ENCODE measurements at regions not wholly inside any gene's neighbourhood (a gene's known extent, or its start where the extent isn't known, plus 50 kb on each side); places are given as distances from the start of the nearest gene placed in this dataset.
"Not testable (repeated sequence)": the region's sequence is repeated elsewhere in the genome, so short reads cannot be mapped to it uniquely, and the experiment has no call there.

DNA sequence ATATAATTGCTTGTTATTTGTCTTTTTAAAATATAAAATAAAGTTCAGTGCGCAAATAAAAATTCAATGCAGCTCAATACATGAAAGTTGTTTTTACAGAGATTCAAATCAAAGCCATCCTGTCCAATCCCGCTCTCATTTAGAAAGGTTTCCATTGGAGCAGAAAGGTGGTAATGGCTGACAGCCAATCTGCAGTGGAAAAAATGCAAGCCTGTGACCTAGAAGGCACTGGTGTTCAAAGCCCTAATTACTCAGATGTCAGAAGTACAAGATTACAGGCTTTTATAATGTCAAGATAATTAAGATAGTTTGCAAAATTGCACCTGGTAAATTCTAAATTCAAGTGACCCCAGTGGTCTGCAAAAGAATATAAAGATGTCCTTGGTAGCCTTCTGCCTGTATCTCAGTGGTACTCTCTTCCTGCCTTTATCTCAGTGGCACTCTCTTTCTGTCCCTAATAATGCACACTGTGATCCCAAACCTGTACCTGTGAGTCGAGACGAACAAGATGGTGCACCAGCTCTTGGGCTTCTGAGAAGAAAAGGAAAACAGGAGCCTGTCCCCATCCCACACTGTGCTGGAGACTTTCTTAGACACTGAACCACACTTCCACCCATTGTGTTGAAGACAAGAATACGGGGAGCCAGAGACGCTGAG is 212.6 kb upstream of the FRG1 start:
- not testable (repeated sequence) for H2BK120ac ChIP-seq (ENCODE audit: low read depth, low read length); H4K91ac ChIP-seq (ENCODE audit: low read depth, low read length, poor library complexity); H3K4me2 ChIP-seq (ENCODE audit: insufficient read depth, low read length, poor library complexity, severe bottlenecking); H3K18ac ChIP-seq (ENCODE audit: low read length); H3K23ac ChIP-seq (ENCODE audit: low read depth, low read length, poor library complexity); H2BK12ac ChIP-seq (ENCODE audit: low read length); H3K4ac ChIP-seq (ENCODE audit: low read length); H3K14ac ChIP-seq (ENCODE audit: low read length); H3K27me3 ChIP-seq (ENCODE audit: control insufficient read depth in 3 of 3, insufficient read depth in 3 of 3, low read depth in 1 of 3, low read length in 3 of 3); H3K79me1 ChIP-seq (ENCODE audit: low read depth, low read length); H3K27ac ChIP-seq (replicated peaks; ENCODE audit: low read length); H3K36me3 ChIP-seq (replicated peaks in 1 of 2; ENCODE audit: control insufficient read depth in 2 of 2, insufficient read depth in 2 of 2, low read length in 2 of 2); DNase-seq (ENCODE audit: low spot score); H3K4me1 ChIP-seq (ENCODE audit: control insufficient read depth in 2 of 2, insufficient read depth in 1 of 2, low read depth in 1 of 2, low read length in 2 of 2); H3K4me3 ChIP-seq (ENCODE audit: low read length in 2 of 2); H4K8ac ChIP-seq (ENCODE audit: low read depth, low read length); H2AK5ac ChIP-seq (ENCODE audit: low read depth, low read length); H2AFZ ChIP-seq (ENCODE audit: low read length); H3K9ac ChIP-seq (ENCODE audit: low read depth, low read length, poor library complexity); H2BK15ac ChIP-seq (ENCODE audit: low read length); H3K9me3 ChIP-seq (replicated peaks in 1 of 2; ENCODE audit: control insufficient read depth in 2 of 2, insufficient read depth in 1 of 2, low read depth in 1 of 2, low read length in 2 of 2); H2BK5ac ChIP-seq (ENCODE audit: low read length)
- WGBS, 2 donors (ENCODE audit: extremely low coverage in 2 of 2, insufficient read length in 2 of 2, insufficient replicate concordance in 1 of 2), result no CpG with 5 or more reads among the region's 6 CpGs

GRCh38 chr4:189731989-189732388 is 208.7 kb upstream of the FRG1 start:
- not testable (repeated sequence) for H3K9ac ChIP-seq (ENCODE audit: low read depth, low read length, poor library complexity); H4K91ac ChIP-seq (ENCODE audit: low read depth, low read length, poor library complexity); H3K23ac ChIP-seq (ENCODE audit: low read depth, low read length, poor library complexity); H2AK5ac ChIP-seq (ENCODE audit: low read depth, low read length); H3K9me3 ChIP-seq (replicated peaks in 1 of 2; ENCODE audit: control insufficient read depth in 2 of 2, insufficient read depth in 1 of 2, low read depth in 1 of 2, low read length in 2 of 2); H3K36me3 ChIP-seq (replicated peaks in 1 of 2; ENCODE audit: control insufficient read depth in 2 of 2, insufficient read depth in 2 of 2, low read length in 2 of 2); H3K27ac ChIP-seq (replicated peaks; ENCODE audit: low read length); H3K27me3 ChIP-seq (ENCODE audit: control insufficient read depth in 3 of 3, insufficient read depth in 3 of 3, low read depth in 1 of 3, low read length in 3 of 3); H2BK12ac ChIP-seq (ENCODE audit: low read length); H3K4me3 ChIP-seq (ENCODE audit: low read length in 2 of 2); H2BK5ac ChIP-seq (ENCODE audit: low read length); H4K8ac ChIP-seq (ENCODE audit: low read depth, low read length); H3K79me1 ChIP-seq (ENCODE audit: low read depth, low read length); H2AFZ ChIP-seq (ENCODE audit: low read length); H3K18ac ChIP-seq (ENCODE audit: low read length); H3K4me1 ChIP-seq (ENCODE audit: control insufficient read depth in 2 of 2, insufficient read depth in 1 of 2, low read depth in 1 of 2, low read length in 2 of 2); H2BK15ac ChIP-seq (ENCODE audit: low read length); H3K14ac ChIP-seq (ENCODE audit: low read length); DNase-seq (ENCODE audit: low spot score); H3K4ac ChIP-seq (ENCODE audit: low read length); H3K4me2 ChIP-seq (ENCODE audit: insufficient read depth, low read length, poor library complexity, severe bottlenecking); H2BK120ac ChIP-seq (ENCODE audit: low read depth, low read length)
- no CpG with 5 or more reads among the region's 10 CpGs for WGBS, 2 donors (ENCODE audit: extremely low coverage in 2 of 2, insufficient read length in 2 of 2, insufficient replicate concordance in 1 of 2)

DNA sequence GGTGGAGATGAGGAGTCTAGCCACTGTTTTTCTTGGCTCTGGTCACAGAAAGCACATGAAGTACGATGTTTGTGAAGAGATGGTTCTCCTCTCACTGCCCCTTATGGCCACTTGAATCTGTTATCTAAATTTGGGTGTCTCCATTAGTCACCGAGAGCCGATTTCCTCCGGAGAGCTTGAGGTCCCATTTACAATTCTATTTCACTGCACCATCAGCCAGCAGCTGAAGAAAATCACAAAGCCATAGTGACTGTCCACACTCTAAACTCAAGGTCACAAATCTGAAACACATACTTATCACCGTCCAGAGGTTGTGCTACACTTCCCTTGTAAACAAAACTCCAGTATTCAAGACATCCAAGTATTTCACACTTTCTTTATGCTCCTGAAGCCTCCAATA is 207.2 kb upstream of the FRG1 start:
- H2AK5ac ChIP-seq (ENCODE audit: low read depth, low read length); H2AFZ ChIP-seq (ENCODE audit: low read length); H3K23ac ChIP-seq (ENCODE audit: low read depth, low read length, poor library complexity); H4K91ac ChIP-seq (ENCODE audit: low read depth, low read length, poor library complexity); H2BK5ac ChIP-seq (ENCODE audit: low read length); H3K36me3 ChIP-seq (replicated peaks in 1 of 2; ENCODE audit: control insufficient read depth in 2 of 2, insufficient read depth in 2 of 2, low read length in 2 of 2); H3K4me1 ChIP-seq (ENCODE audit: control insufficient read depth in 2 of 2, insufficient read depth in 1 of 2, low read depth in 1 of 2, low read length in 2 of 2); H3K9ac ChIP-seq (ENCODE audit: low read depth, low read length, poor library complexity); H3K18ac ChIP-seq (ENCODE audit: low read length); H3K4me2 ChIP-seq (ENCODE audit: insufficient read depth, low read length, poor library complexity, severe bottlenecking); H3K9me3 ChIP-seq (replicated peaks in 1 of 2; ENCODE audit: control insufficient read depth in 2 of 2, insufficient read depth in 1 of 2, low read depth in 1 of 2, low read length in 2 of 2); H3K14ac ChIP-seq (ENCODE audit: low read length); H2BK12ac ChIP-seq (ENCODE audit: low read length); H3K27me3 ChIP-seq (ENCODE audit: control insufficient read depth in 3 of 3, insufficient read depth in 3 of 3, low read depth in 1 of 3, low read length in 3 of 3); H3K4ac ChIP-seq (ENCODE audit: low read length); H3K27ac ChIP-seq (replicated peaks; ENCODE audit: low read length); H4K8ac ChIP-seq (ENCODE audit: low read depth, low read length); H3K79me1 ChIP-seq (ENCODE audit: low read depth, low read length); H2BK15ac ChIP-seq (ENCODE audit: low read length); H3K4me3 ChIP-seq (ENCODE audit: low read length in 2 of 2); H2BK120ac ChIP-seq (ENCODE audit: low read depth, low read length); DNase-seq (ENCODE audit: low spot score): not testable (repeated sequence)
- WGBS, 2 donors (ENCODE audit: extremely low coverage in 2 of 2, insufficient read length in 2 of 2, insufficient replicate concordance in 1 of 2), result no CpG with 5 or more reads among the region's 5 CpGs

DNA sequence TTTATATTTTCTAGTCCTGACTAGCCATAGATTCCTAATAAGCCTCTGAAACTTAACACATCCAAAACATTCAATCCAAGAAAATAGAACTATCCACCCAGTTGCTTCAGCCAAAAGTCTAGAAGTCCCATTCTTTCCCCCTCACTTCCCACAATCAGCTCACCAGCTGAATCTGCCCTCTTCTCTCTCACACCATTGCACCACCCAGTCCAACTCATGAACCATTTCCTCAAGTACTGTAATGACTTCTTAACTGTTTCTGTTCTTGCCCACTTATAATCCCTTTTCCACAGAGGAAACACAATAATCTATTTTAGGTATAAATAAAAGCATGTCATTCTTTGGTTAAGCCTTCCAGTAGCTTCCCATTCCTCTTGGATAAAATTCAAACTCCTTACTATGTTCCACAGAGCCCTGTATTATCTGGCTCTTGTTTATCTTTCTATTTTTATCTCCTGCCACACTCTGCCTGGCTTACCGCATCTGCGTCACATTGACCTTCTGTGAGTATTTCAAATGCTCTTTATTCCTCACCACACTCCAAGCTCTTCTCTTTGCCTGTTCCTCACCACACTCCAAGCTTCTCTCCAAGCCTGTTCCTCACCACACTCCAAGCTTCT is 205.9 kb upstream of the FRG1 start:
- not testable (repeated sequence) for DNase-seq (ENCODE audit: low spot score); H3K27me3 ChIP-seq (ENCODE audit: control insufficient read depth in 3 of 3, insufficient read depth in 3 of 3, low read depth in 1 of 3, low read length in 3 of 3); H3K4me3 ChIP-seq (ENCODE audit: low read length in 2 of 2); H3K4me2 ChIP-seq (ENCODE audit: insufficient read depth, low read length, poor library complexity, severe bottlenecking); H2BK5ac ChIP-seq (ENCODE audit: low read length); H4K8ac ChIP-seq (ENCODE audit: low read depth, low read length); H3K27ac ChIP-seq (replicated peaks; ENCODE audit: low read length); H2BK15ac ChIP-seq (ENCODE audit: low read length); H2AFZ ChIP-seq (ENCODE audit: low read length); H2BK120ac ChIP-seq (ENCODE audit: low read depth, low read length); H2AK5ac ChIP-seq (ENCODE audit: low read depth, low read length); H3K9ac ChIP-seq (ENCODE audit: low read depth, low read length, poor library complexity); H2BK12ac ChIP-seq (ENCODE audit: low read length); H3K36me3 ChIP-seq (replicated peaks in 1 of 2; ENCODE audit: control insufficient read depth in 2 of 2, insufficient read depth in 2 of 2, low read length in 2 of 2); H3K4ac ChIP-seq (ENCODE audit: low read length); H3K79me1 ChIP-seq (ENCODE audit: low read depth, low read length); H3K14ac ChIP-seq (ENCODE audit: low read length); H3K23ac ChIP-seq (ENCODE audit: low read depth, low read length, poor library complexity); H4K91ac ChIP-seq (ENCODE audit: low read depth, low read length, poor library complexity); H3K18ac ChIP-seq (ENCODE audit: low read length); H3K9me3 ChIP-seq (replicated peaks in 1 of 2; ENCODE audit: control insufficient read depth in 2 of 2, insufficient read depth in 1 of 2, low read depth in 1 of 2, low read length in 2 of 2); H3K4me1 ChIP-seq (ENCODE audit: control insufficient read depth in 2 of 2, insufficient read depth in 1 of 2, low read depth in 1 of 2, low read length in 2 of 2)
- no CpG with 5 or more reads among the region's 2 CpGs for WGBS, 2 donors (ENCODE audit: extremely low coverage in 2 of 2, insufficient read length in 2 of 2, insufficient replicate concordance in 1 of 2)

All from neuronal stem cell (in vitro differentiated cells).